DMS79 (cell line): ENCODE measurements at regions not wholly inside any gene's neighbourhood (a gene's known extent, or its start where the extent isn't known, plus 50 kb on each side); places are given as distances from the start of the nearest gene placed in this dataset.
A peak's percentile ranks its signal among the peaks of the same experiment; 100 is the strongest.

ENCODE experiments used
- DNase-seq: peaks from one replicate; lab custom pipeline; 2025; lab: John Stamatoyannopoulos, UW

DNA sequence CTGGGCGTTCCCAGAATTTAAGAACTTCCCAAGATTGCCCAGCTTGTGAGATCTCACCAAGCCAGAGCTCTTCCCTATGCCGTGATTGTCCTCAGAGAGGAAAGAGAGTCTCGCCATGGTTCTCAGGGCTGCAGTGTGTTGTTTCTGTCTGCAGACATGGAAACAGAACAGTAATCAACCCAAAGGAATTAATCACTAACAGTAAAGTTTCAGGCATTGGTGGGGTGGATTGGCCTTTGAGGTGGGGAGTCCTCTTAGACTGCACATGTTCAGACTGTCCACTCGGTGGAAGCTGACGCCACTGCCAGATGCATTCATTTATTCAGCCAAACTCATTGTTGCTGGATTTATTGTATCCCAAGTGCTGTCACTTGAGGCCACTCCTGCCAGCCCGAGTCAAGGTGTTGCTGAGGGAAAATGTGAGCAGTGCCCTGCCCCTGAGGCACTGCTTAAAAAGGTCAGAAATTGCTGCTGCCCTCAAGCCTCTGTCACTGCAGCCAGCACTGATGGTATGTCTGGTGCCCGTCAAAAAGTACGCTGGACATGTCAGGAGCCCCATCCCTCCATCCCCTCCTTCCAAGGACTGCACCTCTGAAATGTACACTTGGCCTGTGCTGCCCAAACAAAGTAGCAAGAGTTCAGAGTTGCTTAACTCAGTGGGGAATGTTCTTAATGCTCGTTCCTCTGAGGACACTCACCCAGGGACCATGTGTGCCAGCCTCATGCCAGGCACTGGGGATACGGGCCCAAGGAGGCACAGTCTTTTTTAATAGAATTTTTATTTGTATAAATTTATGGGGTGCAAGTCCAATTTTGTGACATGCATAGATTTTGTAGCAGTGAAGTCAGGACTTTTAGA, 201.0 kb downstream of the GLI2 start:
- no peak for DNase-seq

DNA sequence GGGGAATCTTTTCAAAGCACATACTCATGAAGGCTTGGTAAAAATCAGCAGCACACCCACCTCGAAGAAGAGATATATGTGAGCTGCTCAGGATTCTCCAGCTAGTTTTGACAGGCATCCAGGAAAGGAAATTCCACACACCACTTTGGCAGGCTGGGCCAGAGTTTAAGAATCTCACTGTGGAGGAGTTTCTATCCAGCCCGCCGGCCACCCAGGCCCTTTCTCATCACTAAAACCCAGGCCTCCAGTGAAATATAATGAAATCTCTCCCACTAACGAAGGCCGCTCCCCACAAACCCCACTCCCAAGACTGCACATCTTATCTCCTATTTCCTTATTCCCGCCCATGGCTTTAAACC, 202.0 kb downstream of the GLI2 start:
- no peak for DNase-seq

DNA sequence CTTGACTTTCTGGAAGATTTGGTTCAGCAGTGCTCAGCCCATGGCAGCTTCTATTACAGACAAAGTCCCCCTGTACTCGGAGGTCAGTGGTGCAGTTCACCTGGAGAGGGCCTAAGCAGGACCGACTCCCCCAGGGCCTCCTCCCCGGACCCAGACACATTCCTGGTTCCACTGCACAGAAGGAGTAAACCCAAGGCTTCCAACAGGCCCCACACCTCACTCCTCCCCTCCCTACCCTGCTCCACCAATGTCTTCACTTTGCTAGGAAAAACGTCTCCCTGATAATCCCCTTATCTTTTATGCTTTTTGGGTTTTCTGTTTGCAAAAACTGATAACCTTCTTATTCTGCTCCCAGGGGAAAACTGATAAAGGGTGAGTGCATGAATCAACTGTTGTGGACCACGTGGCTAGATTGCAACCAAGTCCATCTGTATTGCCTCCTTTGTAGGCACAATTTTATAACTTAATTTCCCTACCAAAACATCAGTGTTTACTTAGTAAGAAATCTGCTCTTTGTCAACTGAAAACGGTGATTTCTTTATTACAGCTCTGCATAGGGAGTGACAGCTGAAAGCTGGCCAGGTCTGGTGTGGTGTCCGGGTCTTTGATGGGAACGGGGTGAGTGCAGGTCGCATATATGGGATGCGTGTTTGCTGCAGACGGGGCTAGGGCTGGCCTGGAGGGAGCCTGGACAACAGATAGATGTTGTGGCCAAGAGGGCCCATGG, 202.5 kb downstream of the GLI2 start:
- DNase-seq, result no peak

DNA sequence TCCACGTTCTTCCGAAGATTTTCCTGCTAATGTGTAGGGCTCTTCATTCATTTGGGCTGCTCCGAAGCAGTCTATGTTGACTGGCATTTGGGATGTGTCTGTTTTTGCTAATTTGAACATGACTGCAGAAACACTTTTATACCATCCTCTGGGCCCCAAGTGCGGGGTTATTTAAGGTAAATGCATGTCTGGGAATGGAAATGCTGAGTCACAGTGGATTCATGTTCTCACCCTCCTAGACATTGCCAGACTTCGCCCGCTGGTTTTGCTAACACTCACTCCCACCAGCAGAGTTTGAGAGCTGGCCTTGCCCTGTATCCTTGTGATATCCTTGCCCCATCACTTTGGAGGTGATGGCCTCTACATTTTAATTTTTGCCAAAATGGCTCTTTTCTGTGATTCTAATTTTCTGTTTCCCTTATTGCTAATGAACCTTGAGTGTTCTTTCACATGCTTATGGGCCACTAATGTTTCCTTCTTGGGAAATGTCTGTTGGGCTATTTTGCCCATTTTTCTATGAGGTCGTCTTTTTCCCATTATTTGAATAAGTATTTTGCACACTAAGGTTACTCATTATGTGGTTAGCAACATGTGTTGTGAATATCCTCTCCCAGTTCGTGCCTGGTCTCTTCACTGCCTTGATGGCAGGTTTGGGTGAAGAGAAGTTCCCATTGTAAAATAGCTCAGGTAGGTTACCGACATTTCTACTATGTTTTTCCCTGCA, 204.1 kb downstream of the GLI2 start:
- DNase-seq, result no peak

DNA sequence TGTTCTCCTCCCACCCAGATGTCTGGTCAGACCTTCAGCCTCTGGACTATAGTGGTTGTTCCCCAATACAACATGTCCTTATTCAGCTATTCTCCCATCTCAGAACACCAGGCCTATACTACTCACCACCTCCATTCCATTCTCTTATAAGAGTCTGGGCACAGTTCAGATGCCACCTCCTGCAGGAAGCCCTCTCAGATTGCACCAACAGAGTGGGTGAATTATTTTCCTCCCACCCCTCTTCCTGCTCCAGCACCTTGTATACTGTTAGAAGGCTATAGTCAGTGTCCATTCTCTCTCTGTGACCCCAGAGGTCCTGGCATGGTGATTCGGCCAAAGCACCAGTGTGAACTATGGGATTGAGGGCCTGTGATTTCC, 204.6 kb downstream of the GLI2 start:
- DNase-seq, result no peak

DNA sequence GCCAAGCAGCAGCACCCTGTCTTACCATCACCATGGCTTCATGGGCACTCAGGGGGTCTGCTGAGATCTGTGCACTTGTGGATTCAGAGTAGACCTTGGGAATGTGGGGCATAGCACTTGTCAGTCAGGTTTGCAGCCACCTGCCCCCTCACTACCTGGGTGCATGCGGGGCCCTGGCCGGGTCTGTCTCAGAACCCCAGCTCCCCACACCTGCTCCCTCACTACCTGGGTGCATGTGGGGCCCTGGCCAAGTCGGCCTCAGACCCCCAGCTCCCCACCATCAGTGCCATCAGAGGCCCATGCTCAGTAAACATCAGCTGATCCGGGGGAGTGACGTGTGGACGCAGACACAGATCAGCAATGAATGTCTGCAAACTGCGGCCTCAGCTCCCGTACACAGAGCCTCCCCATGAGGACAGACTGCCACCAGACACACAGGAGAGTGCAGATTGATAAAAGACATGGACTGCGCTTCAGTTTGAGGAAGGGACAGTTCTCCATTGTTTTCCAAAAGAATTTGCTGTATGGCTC, 205.1 kb downstream of the GLI2 start:
- no peak for DNase-seq

DNA sequence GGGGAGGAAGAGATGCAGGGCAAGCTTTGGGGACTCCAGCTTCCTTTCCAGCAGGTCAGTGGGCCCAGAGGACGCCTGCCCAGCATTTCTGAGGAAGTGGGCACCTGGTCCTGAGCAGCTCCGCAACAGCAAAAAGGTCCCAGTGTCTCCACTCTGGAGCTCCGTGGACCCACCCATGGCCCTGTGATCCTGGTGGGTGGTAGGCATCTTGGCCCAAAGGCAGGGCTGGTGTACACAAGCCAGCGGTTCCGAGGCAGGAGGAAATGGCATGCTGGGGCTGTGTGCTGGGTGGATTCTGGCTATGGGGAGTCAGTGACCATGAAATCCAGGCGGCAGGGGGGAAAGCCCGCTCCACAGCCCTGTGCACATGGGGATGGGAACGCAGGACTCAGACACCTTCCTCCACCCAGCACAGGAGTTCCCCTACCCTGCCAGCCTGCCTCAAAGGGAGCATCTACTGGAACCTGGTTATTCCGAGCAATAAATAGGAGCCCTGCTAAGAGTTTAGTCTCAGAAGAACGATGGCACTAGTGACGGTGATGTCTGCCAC, 206.0 kb downstream of the GLI2 start:
- no peak for DNase-seq

DNA sequence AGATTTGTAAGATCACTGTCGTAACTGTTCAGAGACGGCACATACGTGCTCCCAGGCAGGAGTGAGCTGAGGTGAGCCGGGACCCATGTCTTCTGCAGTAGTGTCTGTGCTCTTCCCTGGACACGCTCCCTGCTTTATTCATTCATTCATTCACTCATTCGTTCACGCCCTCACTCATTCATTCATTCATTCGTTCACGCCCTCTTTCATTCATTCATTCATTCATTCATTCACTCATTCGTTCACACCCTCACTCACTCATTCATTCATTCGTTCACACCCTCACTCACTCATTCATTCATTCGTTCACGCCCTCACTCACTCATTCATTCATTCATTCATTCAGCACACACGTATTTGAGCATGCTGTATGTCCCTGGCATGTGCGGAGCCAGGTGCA, 207.0 kb downstream of the GLI2 start:
- DNase-seq, result no peak

DNA sequence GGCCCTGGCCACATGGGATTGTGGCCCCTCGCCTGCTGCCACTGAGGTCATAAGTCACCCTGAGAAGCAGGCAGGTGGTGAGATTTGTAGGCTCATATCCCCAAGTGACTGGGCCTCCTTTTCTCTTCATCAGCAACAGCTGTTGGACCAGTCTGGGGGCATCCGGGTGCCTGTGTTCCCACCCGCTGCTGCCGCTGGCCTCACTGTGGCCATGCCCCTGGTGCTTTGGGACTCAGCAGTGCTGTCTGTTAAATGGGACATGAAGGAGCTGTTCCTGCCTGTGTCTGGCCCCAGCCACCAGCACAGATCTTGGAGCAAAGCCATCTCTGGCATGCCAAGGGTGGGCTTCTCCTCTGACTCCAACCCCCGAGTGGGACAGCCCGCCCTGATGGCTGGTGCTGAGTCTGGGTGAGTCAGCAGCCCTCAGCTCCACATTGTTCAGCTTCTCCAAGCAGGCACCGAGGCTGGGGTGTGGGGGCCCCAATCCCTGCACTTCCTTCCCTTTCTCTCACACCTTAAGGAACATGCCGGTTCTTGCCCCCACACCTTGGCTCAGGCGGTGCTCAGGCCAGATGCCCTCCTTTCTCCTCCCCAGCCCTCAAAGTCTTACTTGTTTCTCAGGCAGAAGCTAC, 207.9 kb downstream of the GLI2 start:
- no peak for DNase-seq

DNA sequence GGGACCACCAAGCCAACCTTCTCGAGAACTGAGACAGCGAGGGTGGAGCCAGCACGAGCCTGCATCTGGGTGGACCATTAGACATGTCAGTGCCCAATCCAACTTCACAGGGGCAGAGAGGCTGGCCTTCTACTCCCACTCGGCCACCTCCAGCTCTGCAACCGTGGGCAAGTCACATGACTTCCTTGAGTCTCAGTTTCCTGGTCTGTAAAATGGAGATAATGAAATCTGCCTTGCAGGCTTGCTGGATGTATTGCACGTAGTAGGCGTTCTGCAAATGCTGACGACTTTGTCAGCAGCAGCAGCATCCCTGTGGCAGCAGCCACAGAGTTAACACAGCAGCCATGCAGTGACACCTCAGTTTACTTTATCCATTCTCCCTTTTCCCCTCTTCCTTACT, 208.9 kb downstream of the GLI2 start:
- DNase-seq, result no peak

DNA sequence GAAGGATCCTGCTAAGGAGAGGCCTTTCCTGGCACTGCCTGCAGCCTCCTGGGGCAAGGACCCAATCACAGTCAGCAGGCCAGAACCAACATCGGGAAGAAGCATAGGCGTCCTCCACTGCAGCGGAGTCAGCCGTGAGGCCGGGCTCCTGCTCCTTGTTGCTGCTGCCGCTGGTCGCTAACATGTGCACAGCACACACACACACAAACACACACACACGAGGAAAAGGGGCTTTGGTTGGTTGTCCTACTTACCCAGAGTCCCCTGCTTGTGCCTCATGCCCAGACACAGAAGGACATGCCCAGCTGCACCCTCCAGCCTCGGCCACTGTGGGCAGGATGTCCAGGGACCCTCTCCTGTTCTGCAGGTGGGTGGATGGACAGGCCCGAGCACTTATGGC, 209.4 kb downstream of the GLI2 start:
- no peak for DNase-seq

DNA sequence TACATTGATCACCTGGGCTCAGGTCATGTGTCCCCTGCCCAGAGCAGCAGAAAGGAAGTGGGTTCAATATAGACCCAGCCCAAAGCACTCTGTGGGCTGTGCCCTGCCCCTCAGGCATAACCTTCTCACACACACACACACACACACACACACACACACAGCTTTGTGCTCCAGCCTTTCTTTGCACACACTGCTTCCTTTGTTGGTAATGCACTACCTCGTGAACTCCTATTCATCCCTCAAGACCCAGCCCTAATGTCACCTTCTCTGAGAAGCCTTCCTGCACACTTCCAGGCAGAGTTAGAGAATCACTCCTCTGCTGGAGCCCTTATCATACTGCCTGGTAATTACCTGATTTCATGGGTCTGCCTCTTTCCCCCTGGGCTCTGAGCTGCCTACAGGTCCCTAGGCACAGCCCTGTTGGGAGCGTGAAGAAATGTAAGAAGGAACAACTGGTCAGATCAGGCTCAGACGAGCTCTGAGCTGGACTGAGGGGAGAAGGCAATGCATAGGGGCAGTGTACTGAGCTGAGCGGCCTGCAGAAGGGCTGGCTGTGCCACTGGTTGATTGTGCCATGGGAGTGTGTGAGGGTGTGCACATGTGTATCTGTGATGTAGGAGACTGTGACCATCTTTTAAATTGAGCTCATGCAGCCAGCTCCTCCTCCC, 210.3 kb downstream of the GLI2 start:
- no peak for DNase-seq

DNA sequence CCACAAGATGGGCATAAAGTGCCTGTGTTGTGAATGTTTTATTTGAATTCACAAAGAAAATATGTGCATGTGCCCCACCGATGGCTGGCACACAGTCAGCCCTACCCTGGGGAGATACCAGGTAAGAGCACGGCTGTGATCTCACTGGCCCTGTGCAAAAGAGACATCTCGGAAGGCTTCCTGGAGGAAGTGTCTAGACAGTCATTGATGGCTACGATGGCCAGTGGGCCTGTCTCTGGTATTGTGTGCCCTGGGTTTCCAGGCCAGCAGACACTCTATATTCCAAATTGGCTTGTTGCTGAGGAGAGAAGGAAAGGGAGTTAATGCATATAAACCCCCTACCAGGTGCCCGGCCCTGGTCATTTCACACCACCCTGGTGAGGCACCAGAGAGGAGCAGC, 211.7 kb downstream of the GLI2 start:
- DNase-seq, result no peak

DNA sequence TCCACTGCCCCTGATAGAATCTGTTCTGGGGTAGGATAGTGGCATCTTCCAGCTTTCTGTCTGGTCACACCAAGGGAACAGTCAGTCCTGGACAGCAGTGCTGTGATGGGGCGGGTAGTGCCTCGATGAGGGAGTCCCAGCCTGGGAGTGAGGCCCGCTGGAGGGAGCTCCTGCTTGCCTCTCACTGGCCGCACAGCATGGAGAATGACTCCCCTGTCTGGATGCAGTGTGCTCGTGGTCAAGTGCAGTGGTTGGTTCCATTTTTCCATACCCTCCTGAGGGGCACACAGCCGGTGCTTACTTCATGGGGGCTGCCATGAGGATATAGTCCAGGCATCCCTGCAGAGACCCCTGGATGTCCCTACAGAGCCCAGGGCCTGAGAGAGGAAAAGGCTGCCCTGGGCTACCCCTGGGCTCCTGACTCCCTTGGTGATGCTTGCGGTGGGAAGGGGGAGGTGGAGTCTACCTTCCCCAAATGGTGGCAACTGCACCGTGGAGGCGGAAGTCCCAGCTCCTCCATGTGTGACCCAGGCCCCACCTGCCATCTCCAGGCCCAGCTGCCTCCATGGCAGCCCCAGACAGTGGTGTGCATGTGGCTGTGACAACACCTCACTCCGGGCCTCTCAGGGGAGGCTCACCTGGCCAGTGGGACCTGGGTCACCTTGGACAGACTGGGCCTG, 212.5 kb downstream of the GLI2 start:
- no peak for DNase-seq

DNA sequence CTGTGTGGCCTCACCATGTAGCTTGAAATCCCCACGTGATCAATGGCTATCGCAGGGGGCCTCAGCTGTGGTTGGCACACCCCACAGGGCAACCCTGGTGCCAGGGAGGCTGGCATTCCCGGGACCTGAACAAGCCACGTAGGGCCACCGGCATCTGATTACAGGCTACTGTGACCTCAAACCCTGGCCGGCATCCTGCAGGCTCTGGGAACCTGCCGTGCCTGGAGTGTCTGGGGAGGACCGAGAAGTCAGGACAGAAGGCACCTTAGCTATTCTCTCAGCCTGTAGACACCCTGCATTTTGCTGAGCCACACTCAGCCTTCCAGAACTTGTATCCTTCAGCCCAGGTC, 213.0 kb downstream of the GLI2 start:
- no peak for DNase-seq

DNA sequence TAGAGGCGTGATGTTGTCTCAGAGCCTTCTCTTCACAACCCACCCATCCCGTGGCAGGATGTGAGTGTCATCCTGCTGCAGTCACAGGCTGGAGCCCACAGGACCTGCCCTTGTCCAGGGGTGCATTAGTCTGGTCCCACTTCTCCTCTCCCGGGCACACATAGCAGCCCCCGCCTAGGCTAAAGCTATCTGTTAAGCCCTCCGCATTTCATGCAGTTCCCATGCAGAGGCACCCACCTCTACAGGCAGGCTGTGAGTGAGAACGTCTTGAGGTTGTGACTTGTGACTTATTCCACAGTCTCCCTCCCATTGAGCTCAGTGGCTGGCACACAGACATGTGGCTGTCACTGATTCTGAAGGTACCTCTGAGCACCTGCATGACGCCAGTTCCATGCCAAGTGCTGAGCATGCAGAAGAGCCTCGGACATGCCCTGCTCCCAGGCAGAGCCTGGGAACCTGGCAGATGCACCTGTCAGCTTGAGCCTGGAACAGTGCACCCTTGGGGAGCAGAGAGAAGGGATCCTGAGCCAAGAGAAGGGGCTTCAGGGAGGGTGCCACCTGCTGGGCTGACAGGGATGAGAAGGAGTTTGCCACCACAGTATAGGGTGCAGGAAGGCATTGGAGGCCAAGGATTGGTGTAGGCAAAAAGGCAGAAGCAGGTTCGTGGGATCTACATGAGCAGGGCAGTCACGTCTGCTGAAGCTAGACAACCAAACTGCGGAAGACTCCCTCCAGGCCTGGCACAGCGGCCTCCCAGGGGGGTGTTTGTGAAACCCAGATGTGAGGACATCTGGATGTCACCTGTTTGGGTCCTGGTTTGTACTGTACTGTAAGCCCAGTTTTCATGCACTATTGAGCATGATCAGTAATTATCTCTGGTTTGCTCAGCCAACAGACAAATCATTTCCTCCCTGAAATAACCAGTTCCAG, 213.6 kb downstream of the GLI2 start:
- DNase-seq, result peak; percentile 90

DNA sequence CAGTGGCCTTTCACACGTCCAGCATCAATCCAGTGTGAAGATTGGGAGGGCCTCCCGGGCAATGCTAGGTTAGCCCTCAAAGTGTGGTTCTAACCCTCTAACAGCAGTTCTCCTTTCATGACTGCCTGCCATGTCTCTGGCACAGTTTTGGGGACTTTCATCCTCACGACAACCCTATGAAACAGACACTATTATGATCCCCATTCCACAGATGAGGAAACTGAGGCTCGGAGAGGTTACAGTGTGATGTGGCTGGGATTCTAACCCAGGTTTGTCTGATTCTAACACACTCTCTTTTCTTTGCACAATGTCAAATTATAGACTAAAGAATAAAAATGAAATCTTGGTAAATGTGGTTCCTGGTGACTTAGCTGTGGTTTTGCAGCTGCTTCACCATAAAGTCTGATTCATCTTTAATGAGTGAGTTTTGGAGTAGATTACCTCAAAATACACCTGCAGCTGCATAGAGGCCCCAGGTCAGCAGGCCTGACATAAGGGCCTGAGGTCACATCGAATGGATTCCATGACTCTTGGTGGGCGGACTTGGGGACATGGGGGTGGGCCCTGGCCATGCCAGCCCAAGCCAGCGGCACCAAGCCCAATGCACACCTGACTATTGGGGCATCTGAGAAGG, 214.4 kb downstream of the GLI2 start:
- no peak for DNase-seq

DNA sequence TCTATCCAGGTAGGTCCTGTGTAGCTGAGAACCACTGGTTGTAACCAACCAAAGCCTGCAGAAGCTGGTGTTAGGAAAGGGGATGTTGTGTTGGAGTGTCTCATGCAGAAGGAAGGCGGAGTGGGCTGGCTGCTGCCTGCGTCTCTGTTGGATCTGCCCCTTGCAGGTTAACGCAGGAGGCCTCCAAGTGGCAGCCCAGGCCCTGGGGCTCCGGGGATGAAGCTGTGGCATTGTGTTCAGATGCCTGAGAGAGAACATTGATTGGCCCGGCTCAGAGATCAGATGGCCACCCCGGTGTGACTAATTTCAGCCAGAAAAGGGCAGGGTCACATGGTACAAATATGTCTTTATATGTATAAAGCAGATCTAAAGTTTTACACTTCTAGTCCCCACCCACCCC, 216.0 kb downstream of the GLI2 start:
- no peak for DNase-seq

DNA sequence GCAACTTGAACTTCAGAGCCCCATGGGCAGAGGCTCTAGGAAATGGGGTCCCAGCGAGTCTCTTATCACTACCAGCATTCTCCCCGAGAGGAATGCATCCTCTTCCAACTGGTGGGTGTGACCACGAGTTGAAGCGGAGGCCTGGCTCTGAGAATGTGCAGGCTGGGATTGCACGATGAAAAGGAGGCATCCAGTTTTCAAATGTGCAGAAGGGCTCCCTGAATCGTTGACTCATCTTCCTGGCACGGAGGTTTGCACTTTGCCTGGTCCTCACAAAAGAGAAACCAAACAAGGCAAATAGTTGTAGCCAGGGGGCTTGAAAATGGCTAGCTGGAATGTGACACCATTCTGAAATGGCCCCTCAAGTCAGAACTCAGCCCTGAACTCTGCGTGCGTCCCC, 216.7 kb downstream of the GLI2 start:
- DNase-seq, result no peak
